ENCODE measurements at regions not wholly inside any gene's neighbourhood (a gene's known extent, or its start where the extent isn't known, plus 50 kb on each side); places are given as distances from the start of the nearest gene placed in this dataset.
"Not testable (repeated sequence)": the region's sequence is repeated elsewhere in the genome, so short reads cannot be mapped to it uniquely, and the experiment has no call there.

- Histone ChIP-seq H3K36me3 (ENCODE audit: control insufficient read depth, insufficient read depth, low read length) (no peaks in the 10 kb centered on the region), H3K27me3 (replicated peaks; ENCODE audit: control insufficient read depth, insufficient read depth, low read length) (no peaks in the 10 kb centered on the region), H3K4me3 (replicated peaks; ENCODE audit: low read depth, low read length) (no peak overlapping the region)
- TF ChIP-seq CTCF (IDR thresholded peaks at IDR 0.05; ENCODE audit: insufficient read depth, low read length, poor library complexity, severe bottlenecking): no peak
- no peak for DNase-seq (ENCODE audit: extremely low read depth, insufficient read length)
These were observed 137.5 kb upstream of the SPRED1 start for GRCh38 chr15:38115121-38115520.

- no peak overlapping the region for H3K4me3 ChIP-seq (replicated peaks; ENCODE audit: low read depth, low read length)
- no peak for DNase-seq (ENCODE audit: extremely low read depth, insufficient read length)
- no peaks in the 10 kb centered on the region for H3K36me3 ChIP-seq (ENCODE audit: control insufficient read depth, insufficient read depth, low read length)
- no peak for TF ChIP-seq CTCF (IDR thresholded peaks at IDR 0.05; ENCODE audit: insufficient read depth, low read length, poor library complexity, severe bottlenecking)
- no peaks in the 10 kb centered on the region for H3K27me3 ChIP-seq (replicated peaks; ENCODE audit: control insufficient read depth, insufficient read depth, low read length)
These were observed 134.9 kb upstream of the SPRED1 start for GRCh38 chr15:38117781-38118180.

- H3K27me3 ChIP-seq (replicated peaks; ENCODE audit: control insufficient read depth, insufficient read depth, low read length); H3K4me3 ChIP-seq (replicated peaks; ENCODE audit: low read depth, low read length); H3K36me3 ChIP-seq (ENCODE audit: control insufficient read depth, insufficient read depth, low read length): not testable (repeated sequence)
- DNase-seq (ENCODE audit: extremely low read depth, insufficient read length): peak; percentile 25
These were observed 132.8 kb upstream of the SPRED1 start for GRCh38 chr15:38119865-38120264.

GRCh38 chr15:38127306-38127771, 125.3 kb upstream of the SPRED1 start:
- Histone ChIP-seq H3K36me3 (ENCODE audit: control insufficient read depth, insufficient read depth, low read length) (no peaks in the 10 kb centered on the region), H3K27me3 (replicated peaks; ENCODE audit: control insufficient read depth, insufficient read depth, low read length) (no peaks in the 10 kb centered on the region), H3K4me3 (replicated peaks; ENCODE audit: low read depth, low read length) (no peak overlapping the region)
- no peak for TF ChIP-seq CTCF (IDR thresholded peaks at IDR 0.05; ENCODE audit: insufficient read depth, low read length, poor library complexity, severe bottlenecking)
- DNase-seq (ENCODE audit: extremely low read depth, insufficient read length): peak; percentile 13

- Histone ChIP-seq H3K27me3 (replicated peaks; ENCODE audit: control insufficient read depth, insufficient read depth, low read length) (no peaks in the 10 kb centered on the region), H3K36me3 (ENCODE audit: control insufficient read depth, insufficient read depth, low read length) (no peaks in the 10 kb centered on the region), H3K4me3 (replicated peaks; ENCODE audit: low read depth, low read length) (no peak overlapping the region)
- no peak for TF ChIP-seq CTCF (IDR thresholded peaks at IDR 0.05; ENCODE audit: insufficient read depth, low read length, poor library complexity, severe bottlenecking)
- no peak for DNase-seq (ENCODE audit: extremely low read depth, insufficient read length)
These were observed 124.3 kb upstream of the SPRED1 start for GRCh38 chr15:38128341-38128781.

GRCh38 chr15:38128921-38129320, 123.7 kb upstream of the SPRED1 start:
- Histone ChIP-seq H3K27me3 (replicated peaks; ENCODE audit: control insufficient read depth, insufficient read depth, low read length) (no peaks in the 10 kb centered on the region), H3K36me3 (ENCODE audit: control insufficient read depth, insufficient read depth, low read length) (no peaks in the 10 kb centered on the region), H3K4me3 (replicated peaks; ENCODE audit: low read depth, low read length) (no peak overlapping the region)
- TF ChIP-seq CTCF (IDR thresholded peaks at IDR 0.05; ENCODE audit: insufficient read depth, low read length, poor library complexity, severe bottlenecking): no peak
- no peak for DNase-seq (ENCODE audit: extremely low read depth, insufficient read length)

All from GM06990 (cell line).